RWPE1 (cell line): ENCODE measurements at regions not wholly inside any gene's neighbourhood (a gene's known extent, or its start where the extent isn't known, plus 50 kb on each side); places are given as distances from the start of the nearest gene placed in this dataset.

ENCODE experiments used
- CTCF ChIA-PET: fragments of 350-600 bp; sonication (Branson Sonifier 250); formaldehyde crosslinking; extraction: SDS; loops from one replicate; lab custom pipeline; 2021; lab: Yijun Ruan, JAX
- POLR2A ChIA-PET: fragments of 400-600 bp; formaldehyde crosslinking; extraction: SDS; loops from one replicate; lab custom pipeline; 2020; ENCODE audit warnings: antibody characterized with exemption; ENCODE audit not compliant: low non-redundant PET; lab: Yijun Ruan, JAX
- DNase-seq: peaks from one replicate; pipeline ENCODE4 v3.0.0; 2012; ENCODE audit warnings: low spot score
- H3K27ac ChIP-seq: fragments of 450-650 bp; 2 replicates; pipeline ENCODE4 v1.5.1; 2017
- CTCF ChIP-seq: fragments of 450-650 bp; conservative IDR thresholded peaks from 2 replicates; pipeline ENCODE4 v1.5.1; 2017; ENCODE audit warnings: low read depth, mild to moderate bottlenecking

DNA sequence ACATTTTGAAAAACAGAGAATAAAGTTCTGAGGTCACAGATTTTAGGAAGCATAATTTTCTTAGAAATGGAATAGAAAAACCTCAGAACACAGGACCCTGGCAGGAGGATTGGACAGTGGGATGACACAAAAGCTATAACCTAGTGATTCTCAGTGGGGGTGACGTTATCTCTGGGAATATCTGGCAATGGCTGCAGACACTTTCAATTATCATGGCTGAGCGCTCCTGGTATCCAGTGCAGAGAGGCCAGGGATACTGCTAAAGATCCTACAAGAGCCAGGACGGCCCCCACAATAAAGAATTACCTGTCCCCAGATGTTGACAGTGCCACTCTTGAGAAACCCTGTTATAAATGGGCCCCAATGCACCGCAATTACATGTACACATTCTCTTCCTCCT, 117.2 kb upstream of the SPRED2 start:
- DNase-seq, result no peak
- ChIA-PET POLR2A (no interaction called here), CTCF (interaction anchor here (0.7 kb wide), 1 partner anchor 274 kb away, joined by 3 read pairs; no protein-coding TSS in a partner anchor)

DNA sequence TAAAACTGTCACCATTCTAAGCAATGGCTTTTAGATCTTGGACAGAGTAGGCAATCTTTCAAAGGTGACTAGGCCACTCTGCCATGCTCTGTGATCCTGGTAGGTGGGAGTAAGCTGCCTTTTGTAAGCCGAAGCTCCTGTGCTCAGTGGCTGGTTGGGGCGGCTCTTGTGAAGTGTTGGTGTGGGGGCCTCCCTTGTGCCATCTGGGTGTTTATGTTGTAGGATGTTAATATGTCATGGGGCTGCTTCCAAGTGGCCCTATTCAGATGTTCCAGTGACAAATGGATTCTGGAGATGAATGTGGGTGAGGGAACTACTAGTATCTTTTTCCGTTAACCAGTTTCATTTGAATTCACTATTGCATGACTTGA, 116.8 kb upstream of the SPRED2 start:
- POLR2A ChIA-PET, result no interaction called here
- TF ChIP-seq CTCF, result no peak
- H3K27ac ChIP-seq, result no peak overlapping the region
- DNase-seq, result no peak
- CTCF ChIA-PET, result no interaction called here

More for the DNA sequence above, 117.2 kb upstream of the SPRED2 start:
- H3K27ac ChIP-seq, result no peak overlapping the region
- no peak for TF ChIP-seq CTCF

DNA sequence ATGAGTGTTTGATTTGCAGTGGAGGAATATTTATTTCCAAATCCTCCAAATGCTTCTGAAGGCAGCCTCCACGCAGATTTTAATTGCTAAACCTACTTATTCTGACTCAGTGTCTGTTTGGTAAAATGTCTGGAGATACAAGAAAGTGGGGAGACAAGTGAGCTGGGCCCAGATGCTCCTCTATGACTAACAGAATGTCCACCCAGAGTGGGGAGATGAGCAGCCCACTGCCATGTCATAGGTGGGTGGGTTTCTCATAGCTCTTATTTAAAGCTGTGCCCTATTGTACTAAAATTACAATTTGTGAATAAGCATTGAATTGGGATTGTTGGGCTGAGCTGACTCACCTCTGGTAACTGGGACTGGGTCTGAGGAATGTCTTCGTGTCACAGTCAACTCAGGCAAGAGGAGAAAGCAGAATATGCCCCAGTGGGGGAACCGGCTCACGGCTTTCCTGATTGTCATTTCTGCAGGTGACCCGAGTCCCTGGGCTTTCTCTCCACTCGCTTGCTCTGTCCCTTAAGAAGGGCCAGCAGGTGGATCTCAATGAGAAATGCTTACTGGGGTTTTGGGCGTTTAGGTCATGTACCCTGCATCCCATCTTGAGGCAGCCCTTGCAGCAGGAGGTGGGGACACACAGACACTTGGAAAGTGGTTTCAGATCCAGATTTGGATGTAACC, 116.3 kb upstream of the SPRED2 start:
- ChIA-PET CTCF (interaction anchor here (1.5 kb wide), 1 partner anchor 283 kb away, joined by 3 read pairs; no protein-coding TSS in a partner anchor), POLR2A (no interaction called here)
- no peak for DNase-seq
- no peak overlapping the region for H3K27ac ChIP-seq
- TF ChIP-seq CTCF, result no peak

- no peak overlapping the region for H3K27ac ChIP-seq
- no peak for DNase-seq
- ChIA-PET POLR2A (interaction anchor here (0.6 kb wide), 1 partner anchor 162 kb away, joined by 3 read pairs; no protein-coding TSS in a partner anchor), CTCF (interaction anchor here (1.5 kb wide), 1 partner anchor 283 kb away, joined by 3 read pairs; no protein-coding TSS in a partner anchor)
- no peak for TF ChIP-seq CTCF
Measured at GRCh38 chr2:65548064-65548463, 115.7 kb upstream of the SPRED2 start.

DNA sequence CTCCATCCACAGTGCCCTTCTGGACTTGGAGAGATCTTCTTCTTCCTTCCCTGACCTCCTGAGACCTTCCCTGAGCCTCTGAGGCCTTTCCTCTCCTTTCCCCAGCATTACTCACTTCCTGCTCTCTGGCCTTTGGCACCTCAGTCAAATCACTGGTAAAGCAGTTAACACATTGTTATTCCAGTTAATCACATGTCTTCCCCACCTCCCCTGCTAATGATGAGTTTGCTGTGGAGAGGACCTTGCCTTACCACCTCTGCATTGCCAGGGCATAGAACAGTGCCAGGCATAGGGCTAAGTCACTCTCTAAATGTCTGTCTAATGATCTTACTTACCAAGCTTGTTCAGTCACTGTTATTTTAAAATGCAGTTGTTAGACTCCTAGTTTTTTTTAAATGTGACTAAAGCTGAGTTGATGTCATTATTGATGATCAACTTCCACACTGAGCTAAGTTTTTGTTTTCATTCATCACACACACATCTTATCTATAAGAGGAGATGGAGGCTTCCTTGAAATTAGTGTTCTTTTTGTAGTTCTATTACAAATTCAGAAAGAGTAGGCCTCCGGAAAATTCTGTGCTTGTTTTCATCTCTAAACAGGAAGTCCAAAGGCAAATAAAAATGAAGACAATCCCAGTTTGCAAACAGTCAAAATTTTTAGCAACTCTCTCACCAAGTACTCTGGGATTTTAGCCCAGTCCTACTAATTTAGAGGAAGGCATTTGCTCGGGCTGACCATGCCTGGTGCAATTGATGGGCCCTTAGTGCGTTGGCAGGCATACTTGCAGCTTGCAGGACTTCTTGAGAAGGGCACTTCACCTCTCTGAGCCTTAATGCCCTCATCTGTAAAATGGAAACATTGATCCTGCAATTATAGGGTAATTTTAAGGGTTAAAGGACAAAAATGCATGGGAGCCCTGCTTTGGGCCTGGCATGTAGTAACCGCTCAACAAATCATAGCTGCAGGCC, 113.7 kb upstream of the SPRED2 start:
- ChIA-PET CTCF (interaction anchor here (0.6 kb wide), 1 partner anchor 32 kb away, joined by 4 read pairs; no protein-coding TSS in a partner anchor), POLR2A (no interaction called here)
- DNase-seq, result peak; percentile 42
- no peak for TF ChIP-seq CTCF
- no peak overlapping the region for H3K27ac ChIP-seq

GRCh38 chr2:65541773-65542172, 109.4 kb upstream of the SPRED2 start:
- DNase-seq, result no peak
- H3K27ac ChIP-seq, result no peak overlapping the region
- CTCF ChIA-PET, result no interaction called here
- TF ChIP-seq CTCF, result no peak
- POLR2A ChIA-PET, result no interaction called here
